CD8-positive, alpha-beta memory T cell (primary cell): ENCODE measurements at regions not wholly inside any gene's neighbourhood (a gene's known extent, or its start where the extent isn't known, plus 50 kb on each side); places are given as distances from the start of the nearest gene placed in this dataset.

Source experiments
- CTCF ChIA-PET: fragments of 350-600 bp; sonication (Branson Sonifier 250); formaldehyde crosslinking; loops from one replicate; lab custom pipeline; 2021; ENCODE audit warnings: antibody characterized with exemption; lab: Charles Lee
- POLR2A ChIA-PET: fragments of 350-600 bp; sonication (Branson Sonifier 250); formaldehyde crosslinking; loops from one replicate; lab custom pipeline; 2021; ENCODE audit warnings: antibody characterized with exemption; lab: Charles Lee
- DNase-seq, 5 donors: peaks; one replicate each; pipeline versions ENCODE4 v3.0.0 to v3.0.0-alpha.2; 2020 to 2022; ENCODE audit warnings: mixed read lengths in 1 of 5
- H3K27ac ChIP-seq: one replicate; pipeline ENCODE4 v1.7.0; 2013; ENCODE audit warnings: low read depth, mild to moderate bottlenecking, low read length, moderate library complexity
- H3K27me3 ChIP-seq: 2 replicates; pipeline ENCODE4 v1.7.0; 2013; ENCODE audit warnings: low read length, mild to moderate bottlenecking; ENCODE audit not compliant: insufficient read depth, poor library complexity, severe bottlenecking
- H3K36me3 ChIP-seq: 2 replicates; pipeline ENCODE4 v1.7.0; 2013; ENCODE audit warnings: mild to moderate bottlenecking, low read length, moderate library complexity; ENCODE audit not compliant: insufficient read depth
- H3K4me1 ChIP-seq: 2 replicates; pipeline ENCODE4 v1.7.0; 2013; ENCODE audit warnings: mild to moderate bottlenecking, low read length, moderate library complexity; ENCODE audit not compliant: insufficient read depth
- H3K4me3 ChIP-seq: 2 replicates; pipeline ENCODE4 v1.7.0; 2013; ENCODE audit warnings: mild to moderate bottlenecking, low read length
- H3K9me3 ChIP-seq: 2 replicates; pipeline ENCODE4 v1.7.0; 2013; ENCODE audit warnings: mild to moderate bottlenecking, low read length
- H3K27ac Mint-ChIP-seq, 8 donors: one replicate each; pipeline ENCODE4 v1.8.0; 2020 to 2021; ENCODE audit warnings: mixed read lengths in 8 of 8, mild to moderate bottlenecking in 6 of 8, inconsistent platforms in 3 of 8, moderate library complexity in 3 of 8
- H3K27me3 Mint-ChIP-seq, 2 donors: one replicate each; pipeline ENCODE4 v1.8.0; 2020 to 2021; ENCODE audit warnings: mixed read lengths in 2 of 2, mild to moderate bottlenecking in 1 of 2, moderate library complexity in 1 of 2
- H3K36me3 Mint-ChIP-seq, 3 donors: one replicate each; pipeline ENCODE4 v1.8.0; 2020 to 2021; ENCODE audit warnings: mixed read lengths in 3 of 3, inconsistent platforms in 1 of 3, mild to moderate bottlenecking in 1 of 3
- H3K4me1 Mint-ChIP-seq, 3 donors: one replicate each; pipeline ENCODE4 v1.8.0; 2020 to 2021; ENCODE audit warnings: mixed read lengths in 3 of 3, inconsistent platforms in 1 of 3, mild to moderate bottlenecking in 1 of 3
- H3K4me3 Mint-ChIP-seq, 7 donors: one replicate each; pipeline ENCODE4 v1.8.0; 2020 to 2021; ENCODE audit warnings: mixed read lengths in 7 of 7, mild to moderate bottlenecking in 6 of 7, moderate library complexity in 4 of 7, inconsistent platforms in 2 of 7
- H3K9me3 Mint-ChIP-seq, 5 donors: one replicate each; pipeline ENCODE4 v1.8.0; 2020 to 2022; ENCODE audit warnings: mixed read lengths in 5 of 5, mild to moderate bottlenecking in 3 of 5, moderate library complexity in 2 of 5, inconsistent platforms in 1 of 5

DNA sequence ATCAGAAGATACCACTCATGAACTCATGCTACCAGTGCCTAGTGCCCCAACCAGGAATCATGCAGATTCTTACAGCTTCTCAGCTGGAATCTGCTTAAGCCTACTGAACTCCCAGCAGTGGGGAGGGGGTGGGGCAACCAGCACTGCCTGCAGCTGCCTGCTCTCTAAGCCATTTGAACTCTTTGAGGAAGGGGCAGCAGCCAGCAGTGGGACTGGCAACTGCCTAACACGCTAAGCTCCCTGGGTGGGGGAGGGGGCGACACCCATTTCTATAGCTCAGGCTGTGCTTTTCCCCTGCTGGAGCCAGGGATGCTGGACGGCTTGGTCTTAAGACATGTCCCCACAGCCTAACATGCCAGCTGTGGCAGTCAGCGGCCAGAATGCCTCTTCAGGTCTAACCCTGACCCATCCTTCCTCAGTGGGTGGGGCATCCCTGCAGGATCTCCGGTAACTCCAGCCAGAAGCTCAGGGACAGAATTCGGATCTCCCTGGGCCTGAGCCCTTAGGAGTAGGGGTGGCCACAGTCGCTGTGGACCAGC lies 889.7 kb downstream of the CDH9 start:
- no peak for DNase-seq
- no peak overlapping the region for H3K27ac Mint-ChIP-seq
- ChIA-PET CTCF (no interaction called here), POLR2A (no interaction called here)
- H3K4me1 ChIP-seq: no peaks in the 10 kb centered on the region
- no peaks in the 10 kb centered on the region for H3K36me3 ChIP-seq
- no peak overlapping the region for H3K27ac ChIP-seq
- H3K4me3 Mint-ChIP-seq: no peak overlapping the region
- peaks cover 0 to 2% of the 10 kb centered on the region in 2 donors for H3K27me3 Mint-ChIP-seq
- no peaks in the 10 kb centered on the region for H3K27me3 ChIP-seq
- H3K36me3 Mint-ChIP-seq: no peaks in the 10 kb centered on the region
- peaks cover 9 to 44% (median 16%) of the 10 kb centered on the region in 5 donors for H3K9me3 Mint-ChIP-seq
- H3K4me3 ChIP-seq: no peak overlapping the region
- no peaks in the 10 kb centered on the region for H3K9me3 ChIP-seq
- H3K4me1 Mint-ChIP-seq: no peaks in the 10 kb centered on the region

DNA sequence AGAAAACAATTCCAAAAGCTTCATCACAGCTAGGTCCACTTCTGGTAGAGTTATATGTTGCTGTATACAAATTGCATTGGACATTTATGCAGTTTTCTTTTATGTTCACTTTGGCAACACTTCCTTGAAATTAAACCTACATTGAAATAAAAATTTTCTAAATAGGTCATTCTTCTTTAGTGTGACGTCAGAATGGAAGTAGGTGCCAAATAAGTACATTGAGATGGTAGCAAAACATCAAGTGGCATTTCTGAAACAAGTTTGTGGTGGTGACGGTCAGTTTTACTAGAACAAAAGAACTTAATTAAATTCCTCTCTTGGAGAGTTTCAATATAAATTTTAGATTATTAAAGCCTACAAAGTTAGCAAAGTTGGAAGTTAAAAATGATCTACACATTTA lies 895.1 kb downstream of the CDH9 start:
- Mint-ChIP-seq H3K9me3 (peaks cover 6 to 32% (median 14%) of the 10 kb centered on the region in 5 donors), H3K27me3 (peaks cover 0 to 2% of the 10 kb centered on the region in 2 donors), H3K36me3 (no peaks in the 10 kb centered on the region), H3K4me3 (no peak overlapping the region), H3K4me1 (no peaks in the 10 kb centered on the region), H3K27ac (no peak overlapping the region)
- no peaks in the 10 kb centered on the region for H3K4me1 ChIP-seq
- H3K27me3 ChIP-seq: no peaks in the 10 kb centered on the region
- H3K9me3 ChIP-seq: no peaks in the 10 kb centered on the region
- no peak overlapping the region for H3K4me3 ChIP-seq
- H3K27ac ChIP-seq: no peak overlapping the region
- POLR2A ChIA-PET: no interaction called here
- H3K36me3 ChIP-seq: no peaks in the 10 kb centered on the region
- no peak for DNase-seq
- CTCF ChIA-PET: no interaction called here

DNA sequence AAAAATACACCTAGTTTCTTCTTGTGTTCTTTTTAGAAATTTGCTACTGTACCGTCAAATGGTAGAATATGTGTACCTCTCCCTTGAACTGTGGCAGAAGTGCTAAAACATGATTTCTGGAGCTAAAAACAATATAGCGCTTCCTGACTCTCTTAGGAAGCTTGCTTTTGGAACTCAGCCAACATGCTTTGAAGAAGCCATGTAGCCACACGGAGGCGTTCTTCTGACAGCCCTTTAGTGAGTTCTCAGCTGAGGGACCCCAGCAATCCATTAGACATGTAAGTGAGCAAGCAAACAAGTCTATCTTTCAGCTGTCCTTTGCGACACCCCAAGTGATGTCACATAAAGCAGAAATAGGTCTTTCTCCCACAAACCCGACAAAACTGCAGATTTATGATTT lies 917.0 kb downstream of the CDH9 start:
- CTCF ChIA-PET: no interaction called here
- Mint-ChIP-seq H3K36me3 (no peaks in the 10 kb centered on the region), H3K4me3 (no peak overlapping the region), H3K4me1 (no peaks in the 10 kb centered on the region), H3K27me3 (no peaks in the 10 kb centered on the region), H3K9me3 (peaks cover 4 to 30% (median 14%) of the 10 kb centered on the region in 5 donors), H3K27ac (no peak overlapping the region)
- H3K9me3 ChIP-seq: no peaks in the 10 kb centered on the region
- H3K4me1 ChIP-seq: no peaks in the 10 kb centered on the region
- no peak overlapping the region for H3K27ac ChIP-seq
- no peaks in the 10 kb centered on the region for H3K27me3 ChIP-seq
- no peaks in the 10 kb centered on the region for H3K36me3 ChIP-seq
- POLR2A ChIA-PET: no interaction called here
- no peak for DNase-seq
- H3K4me3 ChIP-seq: no peak overlapping the region

DNA sequence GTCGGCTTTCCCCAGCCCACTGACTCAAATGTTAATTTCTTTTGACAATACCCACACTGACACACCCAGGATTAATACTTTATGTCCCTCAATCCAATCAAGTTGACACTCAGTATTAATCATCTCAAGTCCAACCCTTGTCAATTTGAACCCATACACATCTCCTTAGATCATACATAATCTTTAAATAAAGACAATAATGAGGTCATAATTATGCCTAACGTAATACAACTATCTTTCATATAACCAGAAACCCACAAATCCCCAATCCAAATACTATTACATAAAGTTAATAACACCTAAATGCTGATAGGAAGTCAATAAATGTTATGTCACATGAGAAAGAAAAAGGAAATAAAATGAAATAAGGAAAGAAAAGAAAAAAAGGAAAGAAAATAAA lies 934.2 kb downstream of the CDH9 start:
- H3K4me1 ChIP-seq: no peaks in the 10 kb centered on the region
- no peak overlapping the region for H3K27ac ChIP-seq
- Mint-ChIP-seq H3K27ac (no peak overlapping the region), H3K4me3 (no peak overlapping the region), H3K4me1 (no peaks in the 10 kb centered on the region), H3K36me3 (no peaks in the 10 kb centered on the region), H3K27me3 (no peaks in the 10 kb centered on the region), H3K9me3 (peaks cover 4 to 33% (median 12%) of the 10 kb centered on the region in 5 donors)
- DNase-seq: no peak
- no peaks in the 10 kb centered on the region for H3K27me3 ChIP-seq
- ChIA-PET CTCF (no interaction called here), POLR2A (no interaction called here)
- H3K9me3 ChIP-seq: no peaks in the 10 kb centered on the region
- no peaks in the 10 kb centered on the region for H3K36me3 ChIP-seq
- no peak overlapping the region for H3K4me3 ChIP-seq

DNA sequence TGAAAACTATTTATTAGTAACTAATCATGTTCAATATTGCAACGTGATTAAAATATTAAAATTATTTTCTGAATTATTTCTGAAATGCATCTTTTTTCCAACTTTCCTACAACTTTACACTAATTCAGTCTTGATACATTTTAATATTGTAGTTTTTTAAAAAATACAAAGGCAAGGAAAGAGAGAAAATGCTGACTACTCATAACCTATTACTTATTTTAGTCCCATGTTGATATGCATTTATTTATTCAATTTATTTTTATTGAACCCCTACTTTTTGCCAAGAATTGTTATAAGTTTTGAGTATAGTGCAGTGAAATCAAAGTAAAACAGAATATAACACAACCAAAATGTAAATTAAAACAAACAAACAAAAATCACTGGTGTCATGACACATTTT lies 978.2 kb downstream of the CDH9 start:
- DNase-seq: no peak
- Histone ChIP-seq H3K4me1 (no peaks in the 10 kb centered on the region), H3K9me3 (no peaks in the 10 kb centered on the region), H3K27ac (no peak overlapping the region), H3K27me3 (no peaks in the 10 kb centered on the region), H3K36me3 (no peaks in the 10 kb centered on the region), H3K4me3 (no peak overlapping the region)
- no peaks in the 10 kb centered on the region for H3K36me3 Mint-ChIP-seq
- H3K27me3 Mint-ChIP-seq: no peaks in the 10 kb centered on the region
- peaks cover 8 to 40% (median 16%) of the 10 kb centered on the region in 5 donors for H3K9me3 Mint-ChIP-seq
- H3K27ac Mint-ChIP-seq: no peak overlapping the region
- no peaks in the 10 kb centered on the region for H3K4me1 Mint-ChIP-seq
- ChIA-PET POLR2A (no interaction called here), CTCF (no interaction called here)
- H3K4me3 Mint-ChIP-seq: no peak overlapping the region

DNA sequence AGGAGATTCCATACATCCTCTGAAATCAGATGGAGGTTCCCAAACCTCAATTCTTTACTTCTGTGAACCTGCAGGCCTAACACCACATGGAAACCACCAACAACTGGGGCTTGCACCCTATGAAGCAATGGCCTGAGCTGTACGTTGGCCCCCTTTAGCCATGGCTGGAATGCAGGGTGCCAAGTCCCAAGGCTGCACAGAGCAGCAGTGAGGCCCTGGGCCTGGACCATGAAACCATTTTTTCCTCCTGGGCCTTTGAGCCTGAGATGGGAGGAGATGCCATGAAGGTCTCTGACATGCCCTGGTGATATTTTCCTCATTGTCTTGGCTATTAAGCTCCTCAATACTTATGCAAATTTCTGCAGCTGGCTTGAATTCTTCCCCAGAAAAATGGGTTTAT lies 983.8 kb downstream of the CDH9 start:
- no peaks in the 10 kb centered on the region for H3K4me1 Mint-ChIP-seq
- no peak overlapping the region for H3K4me3 Mint-ChIP-seq
- H3K27me3 Mint-ChIP-seq: no peaks in the 10 kb centered on the region
- peaks cover 4 to 40% (median 18%) of the 10 kb centered on the region in 5 donors for H3K9me3 Mint-ChIP-seq
- ChIA-PET CTCF (no interaction called here), POLR2A (no interaction called here)
- Histone ChIP-seq H3K27ac (no peak overlapping the region), H3K36me3 (no peaks in the 10 kb centered on the region), H3K4me1 (no peaks in the 10 kb centered on the region), H3K27me3 (no peaks in the 10 kb centered on the region), H3K9me3 (no peaks in the 10 kb centered on the region), H3K4me3 (no peak overlapping the region)
- no peaks in the 10 kb centered on the region for H3K36me3 Mint-ChIP-seq
- no peak for DNase-seq
- H3K27ac Mint-ChIP-seq: no peak overlapping the region

DNA sequence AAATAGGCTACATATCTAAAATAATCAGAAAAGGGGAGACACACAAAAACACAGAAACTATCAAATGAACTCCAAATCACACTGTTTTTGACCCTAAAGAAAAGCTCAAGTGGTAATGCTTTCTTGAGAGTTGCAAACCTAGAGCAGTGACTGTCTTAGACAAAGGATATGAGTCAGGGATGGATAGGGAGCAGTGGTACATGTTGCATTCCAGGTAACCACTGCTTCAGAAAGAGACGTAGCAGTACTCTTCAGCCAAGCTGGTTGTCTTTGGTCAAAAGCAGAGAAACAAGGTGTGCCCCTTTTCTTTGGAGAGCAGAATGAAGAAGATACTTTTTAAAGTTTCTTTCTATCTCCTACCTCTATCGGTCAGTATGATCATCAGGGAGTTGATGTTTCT lies 1003.6 kb downstream of the CDH9 start:
- Histone ChIP-seq H3K36me3 (no peaks in the 10 kb centered on the region), H3K27me3 (no peaks in the 10 kb centered on the region), H3K4me1 (no peaks in the 10 kb centered on the region), H3K9me3 (no peaks in the 10 kb centered on the region), H3K4me3 (no peak overlapping the region), H3K27ac (no peak overlapping the region)
- H3K4me1 Mint-ChIP-seq: no peaks in the 10 kb centered on the region
- no peak overlapping the region for H3K4me3 Mint-ChIP-seq
- ChIA-PET CTCF (no interaction called here), POLR2A (no interaction called here)
- H3K27me3 Mint-ChIP-seq: no peaks in the 10 kb centered on the region
- peaks cover 7 to 18% (median 8%) of the 10 kb centered on the region in 5 donors for H3K9me3 Mint-ChIP-seq
- no peaks in the 10 kb centered on the region for H3K36me3 Mint-ChIP-seq
- no peak for DNase-seq
- H3K27ac Mint-ChIP-seq: no peak overlapping the region

DNA sequence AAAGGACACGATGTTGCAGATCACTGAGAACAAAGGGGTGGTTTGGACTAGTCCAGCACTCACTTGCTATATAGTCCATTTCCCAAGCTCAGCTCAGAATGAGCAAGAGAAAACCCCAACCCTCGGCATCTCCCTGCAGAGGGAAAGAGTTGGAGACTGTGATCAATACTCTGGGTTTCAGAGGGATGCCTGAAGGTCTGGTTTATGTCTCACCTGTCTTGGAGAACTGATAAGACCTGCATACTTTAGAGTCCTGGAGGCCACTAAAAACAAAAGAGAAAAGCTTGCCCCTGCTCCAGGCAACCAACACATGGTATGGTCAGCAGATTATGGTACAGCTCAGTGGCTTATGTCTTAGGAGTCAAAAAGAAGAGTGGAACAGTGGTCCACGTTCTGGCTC lies 1006.9 kb downstream of the CDH9 start:
- DNase-seq: no peak
- H3K4me3 ChIP-seq: no peak overlapping the region
- no peak overlapping the region for H3K27ac ChIP-seq
- ChIA-PET CTCF (no interaction called here), POLR2A (no interaction called here)
- Mint-ChIP-seq H3K4me1 (no peaks in the 10 kb centered on the region), H3K27ac (no peak overlapping the region), H3K36me3 (no peaks in the 10 kb centered on the region), H3K4me3 (no peak overlapping the region), H3K27me3 (no peaks in the 10 kb centered on the region), H3K9me3 (peaks cover 0 to 15% (median 5%) of the 10 kb centered on the region in 5 donors)
- H3K36me3 ChIP-seq: no peaks in the 10 kb centered on the region
- H3K27me3 ChIP-seq: no peaks in the 10 kb centered on the region
- no peaks in the 10 kb centered on the region for H3K4me1 ChIP-seq
- no peaks in the 10 kb centered on the region for H3K9me3 ChIP-seq

DNA sequence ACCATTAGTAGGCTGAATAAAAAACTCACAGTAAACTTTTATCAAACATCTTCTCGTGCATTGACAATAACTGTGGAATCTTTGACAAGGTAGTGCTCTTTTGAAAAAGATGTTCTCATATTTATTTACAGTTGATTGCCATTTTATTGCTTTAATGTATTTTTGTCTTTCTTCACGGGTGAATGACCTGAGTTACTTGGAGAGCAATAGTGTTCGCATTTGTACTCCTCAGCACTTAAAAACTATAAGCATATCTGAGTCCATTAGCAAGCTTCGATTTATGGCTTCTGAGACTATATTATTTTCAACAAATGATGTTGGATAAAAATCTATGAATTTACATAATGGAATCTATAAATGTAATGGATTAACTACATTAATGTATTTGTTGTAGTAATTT lies 1012.3 kb downstream of the CDH9 start:
- no peaks in the 10 kb centered on the region for H3K27me3 Mint-ChIP-seq
- Histone ChIP-seq H3K36me3 (no peaks in the 10 kb centered on the region), H3K27me3 (no peaks in the 10 kb centered on the region), H3K27ac (no peak overlapping the region), H3K9me3 (no peaks in the 10 kb centered on the region), H3K4me3 (no peak overlapping the region), H3K4me1 (no peaks in the 10 kb centered on the region)
- CTCF ChIA-PET: no interaction called here
- POLR2A ChIA-PET: no interaction called here
- H3K36me3 Mint-ChIP-seq: no peaks in the 10 kb centered on the region
- H3K27ac Mint-ChIP-seq: no peak overlapping the region
- no peaks in the 10 kb centered on the region for H3K4me1 Mint-ChIP-seq
- no peak overlapping the region for H3K4me3 Mint-ChIP-seq
- H3K9me3 Mint-ChIP-seq: peaks cover 0 to 26% (median 11%) of the 10 kb centered on the region in 5 donors
- no peak for DNase-seq
